ENCODE measurements at regions not wholly inside any gene's neighbourhood (a gene's known extent, or its start where the extent isn't known, plus 50 kb on each side); places are given as distances from the start of the nearest gene placed in this dataset.

GRCh38 chr12:31225656-31226535 lies 100.1 kb downstream of the SINHCAF start:
- H3K4me2 ChIP-seq: no peak overlapping the region
- H3K9me2 ChIP-seq (ENCODE audit: insufficient read depth): peaks cover 2% of the 10 kb centered on the region; the same call in 1 of the 2 replicates
- no peaks in the 10 kb centered on the region for H3K36me3 ChIP-seq (ENCODE audit: insufficient read depth)
- no peaks in the 10 kb centered on the region for H3K27me3 ChIP-seq (ENCODE audit: insufficient read depth)
- DNase-seq (ENCODE audit: low spot score) (no peak), ATAC-seq (no peak)
- Mint-ChIP-seq H3K27me3 (ENCODE audit: insufficient read depth, low read depth, poor library complexity) (peaks cover 14% of the 10 kb centered on the region), H3K4me1 (peaks cover 24% of the 10 kb centered on the region), H3K4me3 (no peak overlapping the region), H3K36me3 (ENCODE audit: low read depth) (no peaks in the 10 kb centered on the region), H3K27ac (no peak overlapping the region), H3K9me3 (peaks cover 3% of the 10 kb centered on the region; the same call in 2 of the 3 replicates)
- no peak overlapping the region for H2AFZ ChIP-seq
- H3F3A ChIP-seq (replicated peaks; ENCODE audit: low read depth): no peaks in the 10 kb centered on the region
- no peaks in the 10 kb centered on the region for H3K79me2 ChIP-seq (replicated peaks; ENCODE audit: insufficient read depth)
- H3K4me3 ChIP-seq: no peak overlapping the region
- H3K4me1 ChIP-seq (ENCODE audit: insufficient read depth): peaks cover 8% of the 10 kb centered on the region
- no peaks in the 10 kb centered on the region for H4K20me1 ChIP-seq (replicated peaks; ENCODE audit: insufficient read depth)
- no peak overlapping the region for H3K27ac ChIP-seq (ENCODE audit: low read depth)
- TF ChIP-seq CTCF (conservative IDR thresholded peaks at IDR 0.05; ENCODE audit: low read depth in 2 of 2) (no peak), EZH2phosphoT487 (IDR thresholded peaks at IDR 0.05; ENCODE audit: unreplicated experiment) (no peak), ZNF114 (CRISPR knock-in tag; IDR thresholded peaks at IDR 0.05) (no peak), CREB1 (CRISPR knock-in tag; IDR thresholded peaks at IDR 0.05; ENCODE audit: low read depth) (no peak), POLR2AphosphoS5 (IDR thresholded peaks at IDR 0.05; ENCODE audit: low read depth) (no peak), JUNB (IDR thresholded peaks at IDR 0.05; ENCODE audit: unreplicated experiment) (no peak), STAT1 (IDR thresholded peaks at IDR 0.05; ENCODE audit: unreplicated experiment) (no peak), ZNF462 (CRISPR knock-in tag; IDR thresholded peaks at IDR 0.05) (no peak), EZH2 (IDR thresholded peaks at IDR 0.05; ENCODE audit: low read depth, unreplicated experiment) (no peak), ETS1 (IDR thresholded peaks at IDR 0.05) (no peak), REST (IDR thresholded peaks at IDR 0.05; ENCODE audit: unreplicated experiment) (no peak), NANOG (IDR thresholded peaks at IDR 0.05; ENCODE audit: borderline replicate concordance) (no peak), ZNF331 (CRISPR knock-in tag; IDR thresholded peaks at IDR 0.05; ENCODE audit: low read depth) (no peak)

Measured in GM23338 (cell line).